Fibroblast of lung (primary cell): ENCODE measurements at regions not wholly inside any gene's neighbourhood (a gene's known extent, or its start where the extent isn't known, plus 50 kb on each side); places are given as distances from the start of the nearest gene placed in this dataset.

Experiments used
- CTCF ChIP-seq, 2 donors: IDR thresholded peaks in 1 of 2; conservative IDR thresholded peaks in 1 of 2; 1 replicate in 1 of 2; 2 replicates in 1 of 2; pipeline ENCODE4 v1.5.1; 2011 to 2012; ENCODE audit warnings: low read length in 2 of 2, control low read depth in 1 of 2, inconsistent platforms in 1 of 2, low read depth in 1 of 2, mild to moderate bottlenecking in 1 of 2
- EZH2 ChIP-seq: IDR thresholded peaks from 2 replicates; pipeline ENCODE4 v1.5.1; 2012; ENCODE audit warnings: low read length, control low read depth, mild to moderate bottlenecking; ENCODE audit errors: missing control alignments

DNA sequence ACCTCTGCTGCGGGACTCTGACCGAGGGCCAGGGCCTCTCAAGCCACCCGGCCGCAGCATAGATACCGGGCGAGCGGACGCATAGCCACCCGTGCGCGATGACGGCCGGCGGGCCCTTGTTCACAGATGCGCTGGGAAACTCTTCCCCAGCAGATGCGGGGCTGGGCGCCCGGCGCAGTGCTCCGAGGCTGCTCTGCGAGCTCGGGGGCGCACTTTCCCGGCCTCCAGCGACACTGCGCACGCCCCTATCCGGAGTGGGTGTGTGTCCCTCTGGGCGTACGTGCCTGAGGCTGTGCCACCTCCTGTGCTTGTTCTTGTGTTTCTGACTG is 104.7 kb upstream of the E2F8 start:
- TF ChIP-seq CTCF (conservative IDR thresholded peaks at IDR 0.05 in 1 of 2, IDR thresholded peaks at IDR 0.05 in 1 of 2; ENCODE audit: low read depth in 1 of 2, low read length in 2 of 2) (no peak), EZH2 (no peak)
